Naive thymus-derived CD8-positive, alpha-beta T cell (primary cell): ENCODE measurements at regions not wholly inside any gene's neighbourhood (a gene's known extent, or its start where the extent isn't known, plus 50 kb on each side); places are given as distances from the start of the nearest gene placed in this dataset.
A peak's percentile ranks its signal among the peaks of the same experiment; 100 is the strongest.

Experiments used
- ATAC-seq, 2 donors: fragments of 150-1000 bp; cut with Tn5 transposase in 1 of 2; sonication (Bioruptor Pico), chemical (Tn5 transposase) in 1 of 2; 1 replicate in 1 of 2; 2 replicates in 1 of 2; pipeline ENCODE4 v1.10.0; 2021; ENCODE audit warnings: mild to moderate bottlenecking in 2 of 2, moderate library complexity in 2 of 2
- POLR2A ChIA-PET: fragments of 350-600 bp; sonication (Branson Sonifier 250); formaldehyde crosslinking; loops from one replicate; lab custom pipeline; 2021; ENCODE audit warnings: antibody characterized with exemption; lab: Charles Lee
- DNase-seq, 10 donors: peaks; one replicate each; pipeline versions ENCODE4 v3.0.0 to v3.0.0-alpha.2; 2020 to 2022
- H3K27ac Mint-ChIP-seq, 10 donors: one replicate each; pipeline ENCODE4 v1.8.0; 2020 to 2022; ENCODE audit warnings: mild to moderate bottlenecking in 10 of 10, mixed read lengths in 10 of 10, moderate library complexity in 4 of 10, inconsistent platforms in 1 of 10
- H3K27me3 Mint-ChIP-seq, 5 donors: one replicate each; pipeline ENCODE4 v1.8.0; 2021 to 2022; ENCODE audit warnings: mixed read lengths in 5 of 5
- H3K36me3 Mint-ChIP-seq, 3 donors: one replicate each; pipeline ENCODE4 v1.8.0; 2020 to 2022; ENCODE audit warnings: mixed read lengths in 3 of 3, mild to moderate bottlenecking in 2 of 3, inconsistent platforms in 1 of 3
- H3K4me1 Mint-ChIP-seq, 4 donors: one replicate each; pipeline ENCODE4 v1.8.0; 2021 to 2022; ENCODE audit warnings: mixed read lengths in 4 of 4
- H3K4me3 Mint-ChIP-seq, 10 donors: one replicate each; pipeline ENCODE4 v1.8.0; 2020 to 2022; ENCODE audit warnings: mild to moderate bottlenecking in 10 of 10, mixed read lengths in 10 of 10, moderate library complexity in 6 of 10, inconsistent platforms in 1 of 10
- H3K9me3 Mint-ChIP-seq, 9 donors: one replicate each; pipeline ENCODE4 v1.8.0; 2020 to 2022; ENCODE audit warnings: mixed read lengths in 9 of 9, mild to moderate bottlenecking in 3 of 9, inconsistent platforms in 1 of 9, moderate library complexity in 1 of 9

DNA sequence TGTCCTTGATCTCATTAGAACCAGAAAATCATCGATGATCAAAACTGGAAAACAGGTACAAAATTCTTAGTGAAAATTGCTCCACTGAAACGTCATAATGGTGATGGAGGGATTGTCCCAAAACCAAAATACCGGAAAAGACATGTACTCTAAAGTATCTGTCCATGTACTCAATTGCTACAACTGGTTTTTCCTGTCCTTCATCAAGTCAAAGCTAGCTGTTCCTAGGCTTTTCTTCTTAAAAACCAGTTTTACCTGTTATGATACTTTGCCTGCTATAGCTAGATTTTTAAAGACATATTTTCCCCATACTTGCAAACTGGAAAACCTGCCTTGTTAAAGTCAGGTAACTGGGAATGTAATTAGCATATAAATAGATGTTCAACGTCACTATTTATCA, 50.5 kb upstream of the LRRC1 start:
- H3K27me3 Mint-ChIP-seq: peaks cover 0 to 3% (median 0%) of the 10 kb centered on the region in 5 donors
- H3K4me3 Mint-ChIP-seq: no peak overlapping the region
- DNase-seq (no peak), ATAC-seq (no peak)
- no peak overlapping the region for H3K27ac Mint-ChIP-seq
- H3K4me1 Mint-ChIP-seq: peaks cover 8 to 10% (median 10%) of the 10 kb centered on the region in 4 donors
- POLR2A ChIA-PET: no interaction called here
- H3K9me3 Mint-ChIP-seq: peaks cover 0 to 3% (median 0%) of the 10 kb centered on the region in 9 donors
- H3K36me3 Mint-ChIP-seq: no peaks in the 10 kb centered on the region

GRCh38 chr6:53741034-53741823, 53.6 kb upstream of the LRRC1 start:
- no peaks in the 10 kb centered on the region for H3K36me3 Mint-ChIP-seq
- ATAC-seq (peak in 1 of 2 donors; percentile 68), DNase-seq (no peak)
- POLR2A ChIA-PET: no interaction called here
- H3K9me3 Mint-ChIP-seq: peaks cover 0 to 3% (median 0%) of the 10 kb centered on the region in 9 donors
- peaks cover 8 to 11% (median 10%) of the 10 kb centered on the region in 4 donors for H3K4me1 Mint-ChIP-seq
- H3K27ac Mint-ChIP-seq: peak overlapping the region in 1 of 10 donors; percentile 26
- peak overlapping the region; percentile 10 to 69 (median 56) for H3K4me3 Mint-ChIP-seq
- peaks cover 0 to 8% (median 3%) of the 10 kb centered on the region in 5 donors for H3K27me3 Mint-ChIP-seq

DNA sequence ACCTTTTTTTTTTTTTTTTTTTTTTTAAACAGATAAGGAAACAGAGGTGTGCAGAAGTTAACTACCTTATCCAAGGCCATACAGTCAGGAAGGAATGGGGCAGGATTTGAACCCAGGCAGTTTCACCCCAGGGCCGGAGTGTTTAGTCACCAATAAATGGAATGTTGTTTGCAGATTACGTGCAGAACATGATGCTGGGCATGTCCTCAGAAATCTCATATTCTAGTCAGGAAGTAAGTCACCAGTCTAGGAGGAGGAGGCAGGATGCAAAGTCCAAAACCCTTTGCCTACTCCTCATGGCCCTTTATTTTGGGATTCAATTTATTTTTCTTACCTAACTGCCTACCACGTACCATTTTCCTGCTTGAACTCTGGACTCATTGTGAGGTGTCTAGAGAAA, 57.1 kb upstream of the LRRC1 start:
- DNase-seq (no peak), ATAC-seq (no peak)
- H3K9me3 Mint-ChIP-seq: no peaks in the 10 kb centered on the region
- POLR2A ChIA-PET: no interaction called here
- peaks cover 11 to 27% (median 22%) of the 10 kb centered on the region in 4 donors for H3K4me1 Mint-ChIP-seq
- H3K27me3 Mint-ChIP-seq: peaks cover 0 to 6% (median 4%) of the 10 kb centered on the region in 5 donors
- no peaks in the 10 kb centered on the region for H3K36me3 Mint-ChIP-seq
- H3K27ac Mint-ChIP-seq: no peak overlapping the region
- H3K4me3 Mint-ChIP-seq: no peak overlapping the region

DNA sequence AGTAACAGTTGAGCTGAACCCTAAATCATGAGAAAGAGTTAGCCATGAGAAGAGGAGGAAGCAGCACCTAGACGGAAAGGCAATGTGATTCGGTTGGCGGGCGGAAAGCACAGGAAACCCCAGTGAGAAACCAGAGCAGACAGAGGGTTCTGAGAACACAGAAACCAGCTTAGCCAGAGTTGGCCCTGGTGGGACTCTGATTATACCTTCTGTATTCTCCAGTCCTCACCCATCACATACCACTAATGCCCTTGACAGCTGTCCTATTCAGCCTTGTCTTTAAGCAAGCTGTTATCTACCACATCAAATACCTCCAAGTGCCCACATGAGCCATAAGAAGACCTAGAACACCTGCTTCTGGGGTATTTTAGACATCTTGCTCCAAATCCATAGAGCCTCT, 58.9 kb upstream of the LRRC1 start:
- H3K27ac Mint-ChIP-seq: no peak overlapping the region
- H3K9me3 Mint-ChIP-seq: no peaks in the 10 kb centered on the region
- H3K27me3 Mint-ChIP-seq: peaks cover 0 to 6% (median 4%) of the 10 kb centered on the region in 5 donors
- peak in 1 of 2 donors; percentile 82 for ATAC-seq
- no peaks in the 10 kb centered on the region for H3K36me3 Mint-ChIP-seq
- H3K4me1 Mint-ChIP-seq: peaks cover 4 to 29% (median 14%) of the 10 kb centered on the region in 4 donors
- peak in 3 of 10 donors; percentile 6 to 25 (median 22) for DNase-seq
- POLR2A ChIA-PET: no interaction called here
- H3K4me3 Mint-ChIP-seq: peak overlapping the region in 3 of 10 donors; percentile 23 to 55 (median 31)

DNA sequence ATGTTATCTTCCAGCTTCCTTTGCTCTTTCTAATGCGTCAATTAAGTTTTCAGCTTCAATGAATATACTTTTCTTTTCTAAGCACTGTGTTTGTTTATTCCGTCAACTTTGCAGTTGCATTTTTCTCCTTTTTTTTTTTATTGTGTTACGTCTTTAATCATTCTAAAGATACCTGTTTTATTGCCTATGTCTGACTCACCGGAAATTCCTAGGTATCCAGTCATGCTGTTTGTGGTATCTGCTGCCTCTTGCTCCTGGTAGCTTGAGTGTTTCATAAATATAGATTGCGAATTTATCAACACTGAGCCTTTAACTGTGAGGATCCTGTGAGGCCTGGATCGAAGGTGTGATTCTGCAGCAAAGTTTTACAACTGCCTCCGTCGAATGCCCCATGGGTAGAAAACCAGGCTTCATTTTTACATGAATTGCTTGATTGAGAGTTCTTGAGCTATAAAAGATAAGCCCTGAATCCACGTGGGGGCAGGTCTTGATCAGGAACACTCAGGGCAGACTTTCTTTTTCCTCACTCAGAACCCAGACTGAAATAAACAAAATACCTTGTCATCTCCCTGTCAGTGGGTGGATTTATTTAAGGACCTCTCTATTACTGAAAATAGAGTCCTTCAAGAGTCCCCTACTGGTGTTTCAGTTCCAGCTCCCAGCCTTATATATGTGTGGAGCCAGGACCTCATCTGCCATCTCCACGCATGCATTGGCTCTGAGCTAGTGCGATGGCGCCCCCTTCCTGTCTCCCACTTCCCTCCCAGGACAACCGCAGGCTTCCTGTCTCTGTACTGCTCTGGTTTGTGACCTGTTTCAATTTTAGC, 60.1 kb upstream of the LRRC1 start:
- ATAC-seq (peak in 1 of 2 donors; percentile 48), DNase-seq (peak in 2 of 10 donors; percentile 7 to 17)
- peak overlapping the region in 1 of 10 donors; percentile 10 for H3K27ac Mint-ChIP-seq
- POLR2A ChIA-PET: interaction anchor here (0.5 kb wide), 1 partner anchor 9 kb away, joined by 4 read pairs; no protein-coding TSS in a partner anchor
- H3K9me3 Mint-ChIP-seq: no peaks in the 10 kb centered on the region
- peak overlapping the region in 4 of 10 donors; percentile 10 to 51 (median 26) for H3K4me3 Mint-ChIP-seq
- peaks cover 4 to 29% (median 14%) of the 10 kb centered on the region in 4 donors for H3K4me1 Mint-ChIP-seq
- H3K36me3 Mint-ChIP-seq: no peaks in the 10 kb centered on the region
- H3K27me3 Mint-ChIP-seq: peaks cover 0 to 6% (median 4%) of the 10 kb centered on the region in 5 donors

DNA sequence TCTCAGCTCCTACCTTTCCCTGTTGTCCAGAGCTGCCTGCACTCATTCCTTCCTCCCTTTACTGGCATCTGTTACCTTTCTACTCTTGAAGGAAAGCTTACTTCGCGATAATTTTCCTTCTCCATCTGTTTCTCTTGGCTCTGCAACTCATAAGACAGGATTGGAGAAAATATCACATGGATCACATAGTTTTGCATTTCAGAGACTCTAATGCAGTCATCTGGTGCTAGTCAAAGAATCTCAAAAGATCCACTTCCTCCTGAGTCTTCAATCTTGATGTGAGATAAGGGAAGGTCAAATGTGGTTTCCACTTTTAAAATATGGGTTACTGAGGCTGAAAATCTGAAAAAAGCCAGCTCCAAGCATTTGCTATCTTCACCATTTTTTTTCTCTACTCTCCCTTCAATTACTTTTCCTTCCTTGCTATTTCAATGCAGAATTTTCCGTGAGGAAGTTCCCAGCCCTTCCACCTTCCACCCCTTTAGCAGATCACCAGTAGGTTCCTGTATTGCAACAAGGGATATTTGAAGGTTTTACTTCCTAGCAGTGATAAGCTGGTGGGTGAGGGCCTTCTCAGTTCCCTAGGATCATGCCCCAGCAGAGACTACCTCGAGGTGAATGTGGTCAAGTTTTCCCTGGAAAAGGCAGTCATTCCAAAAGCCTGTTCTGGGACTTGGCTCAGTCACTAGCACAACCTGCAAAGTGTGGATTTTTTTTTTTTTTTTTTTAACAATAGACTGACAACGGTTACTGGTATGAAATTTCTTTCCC, 62.8 kb upstream of the LRRC1 start:
- no peaks in the 10 kb centered on the region for H3K9me3 Mint-ChIP-seq
- H3K27ac Mint-ChIP-seq: no peak overlapping the region
- POLR2A ChIA-PET: interaction anchor here (0.7 kb wide), 1 partner anchor 48 kb away, joined by 5 read pairs; no protein-coding TSS in a partner anchor
- H3K36me3 Mint-ChIP-seq: no peaks in the 10 kb centered on the region
- DNase-seq (no peak), ATAC-seq (no peak)
- H3K4me1 Mint-ChIP-seq: peaks cover 4 to 29% (median 17%) of the 10 kb centered on the region in 4 donors
- peaks cover 0 to 4% (median 2%) of the 10 kb centered on the region in 5 donors for H3K27me3 Mint-ChIP-seq
- no peak overlapping the region for H3K4me3 Mint-ChIP-seq

GRCh38 chr6:53730767-53731166, 64.0 kb upstream of the LRRC1 start:
- peaks cover 6 to 28% (median 16%) of the 10 kb centered on the region in 4 donors for H3K4me1 Mint-ChIP-seq
- no peak overlapping the region for H3K4me3 Mint-ChIP-seq
- DNase-seq (no peak), ATAC-seq (no peak)
- POLR2A ChIA-PET: no interaction called here
- H3K27me3 Mint-ChIP-seq: peaks cover 3 to 9% (median 5%) of the 10 kb centered on the region in 5 donors
- H3K9me3 Mint-ChIP-seq: no peaks in the 10 kb centered on the region
- H3K27ac Mint-ChIP-seq: peak overlapping the region in 1 of 10 donors; percentile 4
- no peaks in the 10 kb centered on the region for H3K36me3 Mint-ChIP-seq

DNA sequence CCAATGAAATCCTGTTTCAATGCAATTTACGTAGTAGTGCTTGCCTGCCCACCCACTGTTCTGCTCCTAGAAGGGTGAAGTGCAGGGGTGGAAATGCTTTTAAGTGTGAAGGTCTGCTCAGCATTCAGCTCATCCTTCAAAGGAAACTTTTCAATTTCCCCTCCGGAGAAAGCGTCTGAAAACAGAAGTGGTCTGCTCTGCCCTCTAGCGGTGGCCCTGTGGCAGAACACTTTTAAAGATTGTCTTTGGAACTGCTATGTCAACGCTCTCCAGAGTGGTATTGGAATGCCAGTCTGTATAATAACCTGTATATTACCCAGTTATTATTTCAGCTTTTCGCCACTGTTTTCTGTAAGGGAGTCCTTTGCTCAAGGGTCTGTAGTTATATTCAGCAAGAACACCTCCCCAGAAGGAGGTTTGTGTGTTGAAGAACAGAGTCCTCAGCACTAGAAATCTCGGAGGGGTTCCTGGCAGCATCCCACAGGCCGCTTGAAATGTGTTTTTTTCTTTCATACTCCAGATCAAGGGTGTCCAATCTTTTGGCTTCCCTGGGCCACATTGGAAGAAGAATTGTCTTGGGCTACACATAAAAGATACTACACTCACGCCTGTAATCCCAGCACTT, 63.1 kb upstream of the KLHL31 start:
- H3K4me1 Mint-ChIP-seq: peaks cover 3 to 21% (median 8%) of the 10 kb centered on the region in 4 donors
- peak; percentile 68 to 79 for ATAC-seq

DNA sequence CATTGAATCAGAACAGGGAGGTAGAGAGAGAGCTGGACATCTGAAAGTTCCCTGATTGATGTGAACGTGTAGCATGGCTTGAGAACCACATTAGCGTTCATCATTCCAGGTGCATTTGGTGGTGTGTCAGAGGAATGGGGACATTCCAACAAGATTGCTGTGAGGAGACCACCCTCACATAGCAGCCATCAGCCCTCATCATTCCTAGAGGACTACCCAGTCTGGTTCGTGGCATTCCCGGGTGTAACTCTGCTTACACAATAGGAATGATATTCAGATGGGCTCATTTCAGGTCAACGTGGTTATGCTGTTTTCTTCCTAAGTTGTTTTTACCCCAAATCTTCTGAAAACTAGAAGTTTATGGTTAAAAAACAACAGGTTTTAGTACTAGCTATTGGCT, 62.2 kb upstream of the KLHL31 start:
- POLR2A ChIA-PET: no interaction called here
- H3K27me3 Mint-ChIP-seq: peaks cover 7 to 19% (median 11%) of the 10 kb centered on the region in 5 donors
- no peak overlapping the region for H3K4me3 Mint-ChIP-seq
- DNase-seq (no peak), ATAC-seq (no peak)
- peak overlapping the region in 1 of 10 donors; percentile 34 for H3K27ac Mint-ChIP-seq
- H3K36me3 Mint-ChIP-seq: no peaks in the 10 kb centered on the region
- H3K9me3 Mint-ChIP-seq: no peaks in the 10 kb centered on the region
- peaks cover 3 to 20% (median 8%) of the 10 kb centered on the region in 4 donors for H3K4me1 Mint-ChIP-seq

More for the DNA sequence above, 63.1 kb upstream of the KLHL31 start:
- no peak overlapping the region for H3K4me3 Mint-ChIP-seq
- no peaks in the 10 kb centered on the region for H3K9me3 Mint-ChIP-seq
- H3K27ac Mint-ChIP-seq: no peak overlapping the region
- POLR2A ChIA-PET: no interaction called here
- DNase-seq: peak in 9 of 10 donors; percentile 15 to 60 (median 54)
- no peaks in the 10 kb centered on the region for H3K36me3 Mint-ChIP-seq
- H3K27me3 Mint-ChIP-seq: peaks cover 7 to 19% (median 9%) of the 10 kb centered on the region in 5 donors

DNA sequence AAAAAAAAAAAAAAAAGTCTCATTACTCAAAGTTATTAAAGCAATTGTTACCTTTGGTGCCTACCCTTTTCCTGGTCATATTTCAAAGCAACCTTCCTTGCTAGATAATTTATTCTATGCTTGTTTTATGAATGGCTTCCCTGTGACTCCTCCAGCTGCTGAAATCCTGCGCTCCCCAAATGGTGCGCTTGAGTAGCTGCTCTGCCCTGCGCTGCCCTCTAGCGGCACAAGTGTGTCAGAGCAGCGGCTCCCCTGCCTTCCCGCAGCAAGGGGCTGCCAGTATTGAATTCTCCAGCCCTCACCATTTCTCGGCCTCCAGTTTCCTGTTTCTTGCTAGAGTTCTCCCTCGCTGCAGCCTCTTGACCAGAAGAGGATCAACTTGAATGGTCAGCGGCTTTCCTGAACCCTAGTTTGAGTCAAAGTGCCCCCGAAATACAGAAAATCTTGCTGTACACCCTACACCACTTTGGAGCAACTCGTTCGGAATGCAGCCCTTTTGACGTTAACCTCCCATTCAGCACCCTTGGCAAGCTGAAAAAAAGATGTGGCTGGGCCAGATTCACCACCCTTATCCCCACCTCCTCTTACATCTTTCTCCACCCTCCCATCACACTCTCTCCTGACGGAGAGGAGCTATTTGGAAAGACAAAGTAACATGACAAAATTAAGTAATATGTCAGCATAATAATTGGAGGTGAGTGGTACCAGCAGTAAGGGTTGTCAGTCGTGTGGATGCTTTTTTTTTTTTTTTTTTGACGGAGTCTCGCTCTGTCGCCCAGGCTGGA, 60.4 kb upstream of the KLHL31 start:
- peaks cover 7 to 19% (median 11%) of the 10 kb centered on the region in 5 donors for H3K27me3 Mint-ChIP-seq
- POLR2A ChIA-PET: interaction anchor here (0.8 kb wide), 1 partner anchor 9 kb away, joined by 4 read pairs; no protein-coding TSS in a partner anchor
- H3K9me3 Mint-ChIP-seq: no peaks in the 10 kb centered on the region
- ATAC-seq (peak; percentile 89 to 94), DNase-seq (peak; percentile 49 to 80 (median 73))
- peak overlapping the region in 2 of 10 donors; percentile 47 to 92 for H3K27ac Mint-ChIP-seq
- H3K4me1 Mint-ChIP-seq: peaks cover 3 to 8% (median 7%) of the 10 kb centered on the region in 4 donors
- no peaks in the 10 kb centered on the region for H3K36me3 Mint-ChIP-seq
- no peak overlapping the region for H3K4me3 Mint-ChIP-seq

GRCh38 chr6:53724501-53724900, 58.9 kb upstream of the KLHL31 start:
- Mint-ChIP-seq H3K9me3 (no peaks in the 10 kb centered on the region), H3K27ac (no peak overlapping the region), H3K4me3 (no peak overlapping the region), H3K27me3 (peaks cover 7 to 19% (median 11%) of the 10 kb centered on the region in 5 donors), H3K4me1 (peaks cover 3 to 8% (median 7%) of the 10 kb centered on the region in 4 donors), H3K36me3 (no peaks in the 10 kb centered on the region)
- ATAC-seq (no peak), DNase-seq (no peak)
- POLR2A ChIA-PET: no interaction called here
